Uterus (tissue), 2 donors: ENCODE measurements at regions not wholly inside any gene's neighbourhood (a gene's known extent, or its start where the extent isn't known, plus 50 kb on each side); places are given as distances from the start of the nearest gene placed in this dataset.

Source experiments
- POLR2A ChIP-seq, 2 donors: fragments of 450-650 bp; IDR thresholded peaks; one replicate each; pipeline ENCODE4 v1.6.1; 2016; ENCODE audit warnings: antibody characterized with exemption in 2 of 2, mild to moderate bottlenecking in 1 of 2, moderate library complexity in 1 of 2
- TF ChIP-seq, protein P1 (sequence below), 4 experiments: fragments of 200-600 bp in 2 of 4; fragments of 450-650 bp in 2 of 4; sonication (generic) in 2 of 4; IDR thresholded peaks; one replicate each; pipeline ENCODE4 v1.5.1; 2016 to 2019; ENCODE audit warnings: antibody characterized with exemption in 4 of 4, mild to moderate bottlenecking in 2 of 4, moderate library complexity in 1 of 4

GRCh38 chr10:76766682-76767081, 870.9 kb downstream of the KCNMA1 start:
- no peak for TF ChIP-seq POLR2A (IDR thresholded peaks at IDR 0.05)
- TF ChIP-seq, protein P1, sequence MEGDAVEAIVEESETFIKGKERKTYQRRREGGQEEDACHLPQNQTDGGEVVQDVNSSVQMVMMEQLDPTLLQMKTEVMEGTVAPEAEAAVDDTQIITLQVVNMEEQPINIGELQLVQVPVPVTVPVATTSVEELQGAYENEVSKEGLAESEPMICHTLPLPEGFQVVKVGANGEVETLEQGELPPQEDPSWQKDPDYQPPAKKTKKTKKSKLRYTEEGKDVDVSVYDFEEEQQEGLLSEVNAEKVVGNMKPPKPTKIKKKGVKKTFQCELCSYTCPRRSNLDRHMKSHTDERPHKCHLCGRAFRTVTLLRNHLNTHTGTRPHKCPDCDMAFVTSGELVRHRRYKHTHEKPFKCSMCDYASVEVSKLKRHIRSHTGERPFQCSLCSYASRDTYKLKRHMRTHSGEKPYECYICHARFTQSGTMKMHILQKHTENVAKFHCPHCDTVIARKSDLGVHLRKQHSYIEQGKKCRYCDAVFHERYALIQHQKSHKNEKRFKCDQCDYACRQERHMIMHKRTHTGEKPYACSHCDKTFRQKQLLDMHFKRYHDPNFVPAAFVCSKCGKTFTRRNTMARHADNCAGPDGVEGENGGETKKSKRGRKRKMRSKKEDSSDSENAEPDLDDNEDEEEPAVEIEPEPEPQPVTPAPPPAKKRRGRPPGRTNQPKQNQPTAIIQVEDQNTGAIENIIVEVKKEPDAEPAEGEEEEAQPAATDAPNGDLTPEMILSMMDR (IDR thresholded peaks at IDR 0.05), result no peak
